ENCODE measurements at regions not wholly inside any gene's neighbourhood (a gene's known extent, or its start where the extent isn't known, plus 50 kb on each side); places are given as distances from the start of the nearest gene placed in this dataset.

DNA sequence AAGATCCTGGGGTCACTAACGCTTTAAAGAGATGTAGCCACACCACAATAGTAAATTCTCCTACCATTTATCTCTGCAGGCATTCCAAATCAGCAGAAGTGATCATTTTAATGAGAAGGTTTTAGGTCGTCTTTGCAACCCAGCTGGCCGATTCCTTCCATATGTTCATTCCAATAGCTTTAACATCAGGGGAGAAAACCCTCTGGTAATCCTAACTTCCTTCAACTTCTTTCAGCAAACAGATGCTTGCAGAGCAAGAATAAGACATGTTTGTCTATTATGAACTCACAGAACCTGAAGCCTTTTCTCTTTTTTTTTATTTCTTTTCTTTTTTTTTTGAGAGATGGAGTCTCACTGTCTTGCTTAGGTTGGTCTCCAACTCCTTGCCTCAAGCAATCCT, 498.6 kb upstream of the SLITRK1 start:
- TF ChIP-seq EZH2 (IDR thresholded peaks at IDR 0.05; ENCODE audit: low read depth), result no peak
- TF ChIP-seq, protein P1, sequence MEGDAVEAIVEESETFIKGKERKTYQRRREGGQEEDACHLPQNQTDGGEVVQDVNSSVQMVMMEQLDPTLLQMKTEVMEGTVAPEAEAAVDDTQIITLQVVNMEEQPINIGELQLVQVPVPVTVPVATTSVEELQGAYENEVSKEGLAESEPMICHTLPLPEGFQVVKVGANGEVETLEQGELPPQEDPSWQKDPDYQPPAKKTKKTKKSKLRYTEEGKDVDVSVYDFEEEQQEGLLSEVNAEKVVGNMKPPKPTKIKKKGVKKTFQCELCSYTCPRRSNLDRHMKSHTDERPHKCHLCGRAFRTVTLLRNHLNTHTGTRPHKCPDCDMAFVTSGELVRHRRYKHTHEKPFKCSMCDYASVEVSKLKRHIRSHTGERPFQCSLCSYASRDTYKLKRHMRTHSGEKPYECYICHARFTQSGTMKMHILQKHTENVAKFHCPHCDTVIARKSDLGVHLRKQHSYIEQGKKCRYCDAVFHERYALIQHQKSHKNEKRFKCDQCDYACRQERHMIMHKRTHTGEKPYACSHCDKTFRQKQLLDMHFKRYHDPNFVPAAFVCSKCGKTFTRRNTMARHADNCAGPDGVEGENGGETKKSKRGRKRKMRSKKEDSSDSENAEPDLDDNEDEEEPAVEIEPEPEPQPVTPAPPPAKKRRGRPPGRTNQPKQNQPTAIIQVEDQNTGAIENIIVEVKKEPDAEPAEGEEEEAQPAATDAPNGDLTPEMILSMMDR (conservative IDR thresholded peaks at IDR 0.05), result no peak

Measured in PC-9 (cell line).